ENCODE measurements at regions not wholly inside any gene's neighbourhood (a gene's known extent, or its start where the extent isn't known, plus 50 kb on each side); places are given as distances from the start of the nearest gene placed in this dataset.

DNA sequence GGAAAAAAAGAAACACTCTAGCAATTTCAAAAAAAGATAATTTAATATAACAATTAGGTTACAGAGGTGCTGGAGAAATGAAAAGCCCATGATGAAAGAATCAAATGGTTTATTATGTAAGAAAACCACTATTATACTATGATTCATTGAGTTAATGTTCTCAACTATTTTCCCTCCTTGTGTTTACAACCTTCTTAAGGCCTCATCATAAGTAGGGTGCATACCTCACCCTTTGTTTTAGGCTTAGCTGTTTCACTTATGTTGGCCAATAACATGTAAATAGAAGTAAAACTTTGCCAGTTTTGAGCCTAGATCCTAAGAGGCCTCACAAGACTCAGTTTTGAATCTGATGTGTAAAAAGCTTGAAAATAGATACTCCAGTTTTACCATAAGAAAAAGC lies 418.3 kb upstream of the DDX18 start:
- Mint-ChIP-seq H3K36me3 (ENCODE audit: insufficient read depth) (no peaks in the 10 kb centered on the region), H3K27me3 (no peaks in the 10 kb centered on the region), H3K4me1 (ENCODE audit: low read depth) (peaks cover under 1% of the 10 kb centered on the region), H3K9me3 (ENCODE audit: low read depth) (no peaks in the 10 kb centered on the region), H3K4me3 (ENCODE audit: low read depth) (no peak overlapping the region), H3K27ac (no peak overlapping the region)
- DNase-seq (ENCODE audit: low spot score, unreplicated experiment) = no peak
- TF ChIP-seq, protein P1, sequence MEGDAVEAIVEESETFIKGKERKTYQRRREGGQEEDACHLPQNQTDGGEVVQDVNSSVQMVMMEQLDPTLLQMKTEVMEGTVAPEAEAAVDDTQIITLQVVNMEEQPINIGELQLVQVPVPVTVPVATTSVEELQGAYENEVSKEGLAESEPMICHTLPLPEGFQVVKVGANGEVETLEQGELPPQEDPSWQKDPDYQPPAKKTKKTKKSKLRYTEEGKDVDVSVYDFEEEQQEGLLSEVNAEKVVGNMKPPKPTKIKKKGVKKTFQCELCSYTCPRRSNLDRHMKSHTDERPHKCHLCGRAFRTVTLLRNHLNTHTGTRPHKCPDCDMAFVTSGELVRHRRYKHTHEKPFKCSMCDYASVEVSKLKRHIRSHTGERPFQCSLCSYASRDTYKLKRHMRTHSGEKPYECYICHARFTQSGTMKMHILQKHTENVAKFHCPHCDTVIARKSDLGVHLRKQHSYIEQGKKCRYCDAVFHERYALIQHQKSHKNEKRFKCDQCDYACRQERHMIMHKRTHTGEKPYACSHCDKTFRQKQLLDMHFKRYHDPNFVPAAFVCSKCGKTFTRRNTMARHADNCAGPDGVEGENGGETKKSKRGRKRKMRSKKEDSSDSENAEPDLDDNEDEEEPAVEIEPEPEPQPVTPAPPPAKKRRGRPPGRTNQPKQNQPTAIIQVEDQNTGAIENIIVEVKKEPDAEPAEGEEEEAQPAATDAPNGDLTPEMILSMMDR (IDR thresholded peaks at IDR 0.05; ENCODE audit: unreplicated experiment) = no peak

DNA sequence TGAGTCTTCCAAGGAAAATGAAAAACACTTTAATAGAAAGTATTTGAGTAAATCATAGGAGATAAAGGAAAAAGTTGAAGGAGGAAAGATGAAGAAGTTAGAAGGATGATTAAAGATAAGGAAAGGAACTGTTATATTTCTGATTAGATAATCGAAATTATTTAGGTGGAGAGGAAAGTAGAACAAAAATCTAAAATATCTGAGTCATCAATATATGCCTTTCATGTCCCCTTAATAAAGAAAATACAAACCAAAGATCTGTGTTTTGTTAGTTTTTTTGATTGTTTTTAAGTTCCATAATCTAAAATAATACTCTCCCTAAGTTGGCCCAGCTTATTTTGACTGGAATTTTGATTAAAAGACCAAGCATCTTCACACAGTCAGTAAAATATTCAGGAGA lies 412.9 kb upstream of the DDX18 start:
- Mint-ChIP-seq H3K4me3 (ENCODE audit: low read depth) (no peak overlapping the region), H3K36me3 (ENCODE audit: insufficient read depth) (no peaks in the 10 kb centered on the region), H3K27ac (no peak overlapping the region), H3K4me1 (ENCODE audit: low read depth) (peaks cover 8% of the 10 kb centered on the region), H3K9me3 (ENCODE audit: low read depth) (no peaks in the 10 kb centered on the region), H3K27me3 (no peaks in the 10 kb centered on the region)
- DNase-seq (ENCODE audit: low spot score, unreplicated experiment) = no peak
- TF ChIP-seq, protein P1 (IDR thresholded peaks at IDR 0.05; ENCODE audit: unreplicated experiment) = no peak

DNA sequence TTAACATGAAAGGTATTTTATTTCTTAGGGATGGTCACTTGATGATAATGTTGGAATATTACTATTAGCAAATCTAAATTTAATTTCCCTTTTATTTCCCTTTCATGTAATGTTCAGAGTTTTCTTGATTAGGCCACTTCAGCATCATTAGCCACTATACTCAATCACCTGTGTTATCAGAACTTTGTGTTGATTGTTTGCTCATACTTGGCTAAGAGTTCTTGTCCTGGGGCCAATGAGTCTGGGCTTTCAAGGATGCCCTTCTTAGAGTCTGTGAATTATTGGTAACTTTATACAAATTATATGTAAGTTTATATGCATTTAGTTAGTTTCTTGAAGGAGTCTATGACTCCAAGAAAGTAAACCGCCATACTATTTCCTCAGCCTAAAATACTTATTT lies 408.0 kb upstream of the DDX18 start:
- Mint-ChIP-seq H3K4me3 (ENCODE audit: low read depth) (no peak overlapping the region), H3K4me1 (ENCODE audit: low read depth) (peaks cover 5% of the 10 kb centered on the region), H3K9me3 (ENCODE audit: low read depth) (no peaks in the 10 kb centered on the region), H3K27ac (no peak overlapping the region), H3K27me3 (no peaks in the 10 kb centered on the region), H3K36me3 (ENCODE audit: insufficient read depth) (no peaks in the 10 kb centered on the region)
- DNase-seq (ENCODE audit: low spot score, unreplicated experiment) = no peak
- TF ChIP-seq, protein P1 (IDR thresholded peaks at IDR 0.05; ENCODE audit: unreplicated experiment) = no peak

DNA sequence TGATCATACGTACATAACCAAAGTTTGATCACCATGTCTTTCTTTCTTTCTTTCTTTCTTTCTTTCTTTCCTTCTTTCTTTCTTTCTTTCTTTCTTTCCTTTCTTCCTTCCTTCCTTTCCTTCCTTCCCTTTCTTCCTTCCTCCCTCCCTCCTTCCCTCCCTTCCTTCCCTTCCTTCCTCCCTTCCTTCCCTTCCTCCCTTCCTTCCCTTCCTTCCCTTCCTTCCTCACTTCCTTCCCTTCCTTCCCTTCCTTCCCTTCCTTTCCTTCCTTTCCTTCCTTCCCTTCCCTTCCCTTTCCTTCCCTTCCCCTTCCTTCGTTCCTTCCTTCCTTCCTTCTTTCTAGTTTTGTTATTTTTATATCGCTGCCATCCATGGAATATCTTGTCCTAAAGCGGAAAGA lies 406.7 kb upstream of the DDX18 start:
- TF ChIP-seq, protein P1 (IDR thresholded peaks at IDR 0.05; ENCODE audit: unreplicated experiment) = no peak
- no peak overlapping the region for H3K27ac Mint-ChIP-seq

DNA sequence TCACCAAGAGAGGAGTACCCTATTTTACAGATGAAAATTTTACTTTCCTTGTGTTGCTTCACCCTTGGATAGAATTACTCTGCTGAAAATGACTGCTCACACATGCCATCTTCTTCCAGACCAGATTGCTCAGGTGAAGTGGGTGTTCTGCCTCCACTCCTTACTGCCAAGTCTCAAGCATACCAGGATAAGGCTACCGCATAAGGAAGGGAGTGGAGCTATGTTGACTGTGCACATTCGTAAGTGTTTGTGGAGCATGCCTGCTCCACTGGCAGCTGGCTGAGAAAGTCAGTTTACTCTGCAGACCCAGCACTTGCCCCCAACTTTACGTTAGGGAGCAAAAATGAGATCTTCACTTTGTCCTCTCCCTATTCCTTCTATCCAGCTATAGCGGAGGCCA lies 405.0 kb upstream of the DDX18 start:
- H3K27ac Mint-ChIP-seq = no peak overlapping the region
- TF ChIP-seq, protein P1 (IDR thresholded peaks at IDR 0.05; ENCODE audit: unreplicated experiment) = no peak
- no peaks in the 10 kb centered on the region for H3K36me3 Mint-ChIP-seq (ENCODE audit: insufficient read depth)
- H3K27me3 Mint-ChIP-seq = no peaks in the 10 kb centered on the region
- no peak for DNase-seq (ENCODE audit: low spot score, unreplicated experiment)
- no peak overlapping the region for H3K4me3 Mint-ChIP-seq (ENCODE audit: low read depth)
- H3K9me3 Mint-ChIP-seq (ENCODE audit: low read depth) = peaks cover 3% of the 10 kb centered on the region
- no peaks in the 10 kb centered on the region for H3K4me1 Mint-ChIP-seq (ENCODE audit: low read depth)

More for the DNA sequence above, 406.7 kb upstream of the DDX18 start:
- no peaks in the 10 kb centered on the region for H3K9me3 Mint-ChIP-seq (ENCODE audit: low read depth)
- no peaks in the 10 kb centered on the region for H3K4me1 Mint-ChIP-seq (ENCODE audit: low read depth)
- no peak for DNase-seq (ENCODE audit: low spot score, unreplicated experiment)
- H3K4me3 Mint-ChIP-seq (ENCODE audit: low read depth) = no peak overlapping the region
- H3K27me3 Mint-ChIP-seq = no peaks in the 10 kb centered on the region
- no peaks in the 10 kb centered on the region for H3K36me3 Mint-ChIP-seq (ENCODE audit: insufficient read depth)
